HG02981 (cell line): ENCODE measurements at regions not wholly inside any gene's neighbourhood (a gene's known extent, or its start where the extent isn't known, plus 50 kb on each side); places are given as distances from the start of the nearest gene placed in this dataset.
"Not testable (repeated sequence)": the region's sequence is repeated elsewhere in the genome, so short reads cannot be mapped to it uniquely, and the experiment has no call there.

Source experiments
- ATAC-seq: cut with Tn5 transposase; IDR thresholded peaks from one replicate; pipeline ENCODE4 v1.9.1; 2021; ENCODE audit warnings: mild to moderate bottlenecking, moderate library complexity; ENCODE audit not compliant: unreplicated experiment

- no peak for ATAC-seq
Measured at GRCh38 chr13:60214213-60215055, 50.7 kb upstream of the DIAPH3 start.

GRCh38 chr13:60220072-60220471, 56.3 kb upstream of the DIAPH3 start:
- no peak for ATAC-seq

- ATAC-seq = no peak
Measured at GRCh38 chr13:60221581-60221980, 57.9 kb upstream of the DIAPH3 start.

- no peak for ATAC-seq
Measured at GRCh38 chr13:60226507-60226906, 62.8 kb upstream of the DIAPH3 start.

GRCh38 chr13:60227158-60227557, 63.4 kb upstream of the DIAPH3 start:
- ATAC-seq = no peak

- no peak for ATAC-seq
Measured at GRCh38 chr13:60229708-60230272, 66.1 kb upstream of the DIAPH3 start.

GRCh38 chr13:60230593-60230992, 66.9 kb upstream of the DIAPH3 start:
- ATAC-seq = no peak

GRCh38 chr13:60242043-60242595, 78.4 kb upstream of the DIAPH3 start:
- no peak for ATAC-seq

- ATAC-seq = no peak
Measured at GRCh38 chr13:60244381-60244780, 80.7 kb upstream of the DIAPH3 start.

- not testable (repeated sequence) for ATAC-seq
Measured at GRCh38 chr13:60251419-60251818, 87.7 kb upstream of the DIAPH3 start.

- ATAC-seq = no peak
Measured at GRCh38 chr13:60258349-60258748, 94.6 kb upstream of the DIAPH3 start.

GRCh38 chr13:60260440-60260839, 96.7 kb upstream of the DIAPH3 start:
- ATAC-seq = no peak

- no peak for ATAC-seq
Measured at GRCh38 chr13:60261432-60262351, 98.0 kb upstream of the DIAPH3 start.

GRCh38 chr13:60265566-60265965, 101.8 kb upstream of the DIAPH3 start:
- ATAC-seq = no peak

GRCh38 chr13:60267498-60268202, 103.9 kb upstream of the DIAPH3 start:
- ATAC-seq = peak; percentile 68

- no peak for ATAC-seq
Measured at GRCh38 chr13:60268203-60268555, 104.5 kb upstream of the DIAPH3 start.

- ATAC-seq = no peak
Measured at GRCh38 chr13:60273971-60274527, 110.3 kb upstream of the DIAPH3 start.

GRCh38 chr13:60274655-60275054, 110.9 kb upstream of the DIAPH3 start:
- ATAC-seq = no peak

GRCh38 chr13:60275208-60275607, 111.5 kb upstream of the DIAPH3 start:
- ATAC-seq = no peak

GRCh38 chr13:60280524-60280923, 116.5 kb upstream of the TDRD3 start:
- not testable (repeated sequence) for ATAC-seq
